Neural progenitor cell (in vitro differentiated cells): ENCODE measurements at regions not wholly inside any gene's neighbourhood (a gene's known extent, or its start where the extent isn't known, plus 50 kb on each side); places are given as distances from the start of the nearest gene placed in this dataset.

Source experiments
- DNase-seq: peaks from one replicate; pipeline ENCODE4 v3.0.0-alpha.2; 2016; ENCODE audit warnings: low spot score
- H2AFZ ChIP-seq: fragments of 200-600 bp; sonication (generic); replicated peaks from 2 replicates; pipeline ENCODE4 v1.6.1; 2016; ENCODE audit warnings: antibody characterized with exemption
- H3F3A ChIP-seq: fragments of 200-600 bp; sonication (generic); 2 replicates; pipeline ENCODE4 v1.6.1; 2016; ENCODE audit warnings: antibody characterized with exemption, low read depth
- H3K27ac ChIP-seq: fragments of 200-600 bp; sonication (generic); 2 replicates; pipeline ENCODE4 v1.5.1; 2016; ENCODE audit warnings: mild to moderate bottlenecking
- H3K27me3 ChIP-seq: fragments of 200-600 bp; sonication (generic); 2 replicates; pipeline ENCODE4 v1.6.1; 2016; ENCODE audit warnings: mild to moderate bottlenecking, moderate library complexity
- H3K36me3 ChIP-seq: fragments of 200-600 bp; sonication (generic); 2 replicates; pipeline ENCODE4 v1.5.1; 2016
- H3K4me1 ChIP-seq: fragments of 200-600 bp; sonication (generic); 2 replicates; pipeline ENCODE4 v1.6.1; 2016; ENCODE audit warnings: mixed run types
- H3K4me2 ChIP-seq: fragments of 200-600 bp; sonication (generic); 2 replicates; pipeline ENCODE4 v1.6.1; 2016
- H3K4me3 ChIP-seq: fragments of 200-600 bp; sonication (generic); 2 replicates; pipeline ENCODE4 v1.5.1; 2016
- H3K79me2 ChIP-seq: fragments of 200-600 bp; sonication (generic); 2 replicates; pipeline ENCODE4 v1.6.1; 2016; ENCODE audit warnings: low read depth
- H3K9ac ChIP-seq: fragments of 200-600 bp; sonication (generic); 2 replicates; pipeline ENCODE4 v1.6.1; 2016
- H3K9me3 ChIP-seq: fragments of 200-600 bp; sonication (generic); 2 replicates; pipeline ENCODE4 v1.5.1; 2016; ENCODE audit warnings: low read depth
- H4K20me1 ChIP-seq: fragments of 200-600 bp; sonication (generic); 2 replicates; pipeline ENCODE4 v1.6.1; 2016; ENCODE audit warnings: low read depth
- H3K27ac Mint-ChIP-seq: 3 replicates; pipeline ENCODE4 v1.8.0; 2021; ENCODE audit warnings: mixed read lengths
- H3K27me3 Mint-ChIP-seq: 2 replicates; pipeline ENCODE4 v1.8.0; 2022; ENCODE audit warnings: low read depth, mild to moderate bottlenecking, inconsistent platforms, moderate library complexity, mixed read lengths; ENCODE audit not compliant: insufficient read depth
- H3K36me3 Mint-ChIP-seq: 3 replicates; pipeline ENCODE4 v1.8.0; 2021; ENCODE audit warnings: mixed read lengths
- H3K4me1 Mint-ChIP-seq: 3 replicates; pipeline ENCODE4 v1.8.0; 2021; ENCODE audit warnings: mixed read lengths
- H3K4me3 Mint-ChIP-seq: 3 replicates; pipeline ENCODE4 v1.8.0; 2021; ENCODE audit warnings: mild to moderate bottlenecking, moderate library complexity, mixed read lengths
- H3K9me3 Mint-ChIP-seq: 3 replicates; pipeline ENCODE4 v1.8.0; 2020; ENCODE audit warnings: mixed read lengths
- CTCF ChIP-seq: fragments of 200-600 bp; sonication (generic); IDR thresholded peaks from 2 replicates; pipeline ENCODE4 v1.5.1; 2017; ENCODE audit warnings: antibody characterized with exemption, mild to moderate bottlenecking
- EZH2 ChIP-seq: fragments of 200-600 bp; sonication (generic); IDR thresholded peaks from 2 replicates; pipeline ENCODE4 v1.6.1; 2017; ENCODE audit warnings: antibody characterized with exemption, mild to moderate bottlenecking, moderate library complexity
- EZH2phosphoT487 ChIP-seq: fragments of 200-600 bp; sonication (generic); IDR thresholded peaks from 2 replicates; pipeline ENCODE4 v1.6.1; 2017; ENCODE audit warnings: antibody characterized with exemption

- no peak overlapping the region for H2AFZ ChIP-seq
- H3K4me1 ChIP-seq, result no peaks in the 10 kb centered on the region
- Mint-ChIP-seq H3K27ac (no peak overlapping the region), H3K4me1 (peaks cover 5% of the 10 kb centered on the region), H3K4me3 (no peak overlapping the region), H3K9me3 (no peaks in the 10 kb centered on the region), H3K36me3 (no peaks in the 10 kb centered on the region), H3K27me3 (no peaks in the 10 kb centered on the region)
- no peaks in the 10 kb centered on the region for H3K9me3 ChIP-seq
- no peaks in the 10 kb centered on the region for H3K79me2 ChIP-seq
- no peaks in the 10 kb centered on the region for H3K36me3 ChIP-seq
- H3K9ac ChIP-seq, result no peak overlapping the region
- no peak overlapping the region for H3K27ac ChIP-seq
- no peak for DNase-seq
- no peak overlapping the region for H3K4me2 ChIP-seq
- no peaks in the 10 kb centered on the region for H3K27me3 ChIP-seq
- no peak for TF ChIP-seq EZH2
- TF ChIP-seq EZH2phosphoT487, result no peak
- TF ChIP-seq CTCF, result no peak
- no peaks in the 10 kb centered on the region for H3F3A ChIP-seq
- no peaks in the 10 kb centered on the region for H4K20me1 ChIP-seq
- no peak overlapping the region for H3K4me3 ChIP-seq
These were observed 143.7 kb downstream of the WSCD1 start for GRCh38 chr17:6213859-6214258.

DNA sequence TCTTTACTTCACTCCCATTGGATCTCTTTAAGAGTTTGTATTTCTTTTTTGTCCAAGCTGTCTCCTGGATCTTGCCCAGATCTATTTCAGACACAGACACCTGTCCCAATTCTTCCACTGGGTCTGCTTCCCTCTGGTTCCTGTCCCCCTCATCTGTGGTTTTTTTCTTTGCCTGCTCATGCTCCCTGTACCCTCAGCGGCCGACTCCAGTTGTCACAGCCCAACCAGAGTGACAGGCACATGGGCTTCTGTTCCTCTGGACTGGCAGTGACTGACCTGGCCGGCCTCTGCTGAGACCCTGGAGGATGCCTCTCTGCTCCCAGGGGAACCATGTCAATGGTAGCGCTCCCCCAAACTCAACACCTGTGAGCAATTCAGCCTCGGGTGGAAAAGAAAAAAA is 142.6 kb downstream of the WSCD1 start:
- Histone ChIP-seq H3K4me1 (no peaks in the 10 kb centered on the region), H3K9ac (no peak overlapping the region), H3K27me3 (no peaks in the 10 kb centered on the region), H3K9me3 (no peaks in the 10 kb centered on the region), H3K79me2 (no peaks in the 10 kb centered on the region), H4K20me1 (no peaks in the 10 kb centered on the region), H2AFZ (no peak overlapping the region), H3K4me2 (no peak overlapping the region), H3K36me3 (no peaks in the 10 kb centered on the region), H3K27ac (no peak overlapping the region), H3K4me3 (no peak overlapping the region), H3F3A (no peaks in the 10 kb centered on the region)
- Mint-ChIP-seq H3K27ac (no peak overlapping the region), H3K4me1 (peaks cover under 1% of the 10 kb centered on the region), H3K36me3 (no peaks in the 10 kb centered on the region), H3K27me3 (no peaks in the 10 kb centered on the region), H3K9me3 (no peaks in the 10 kb centered on the region), H3K4me3 (no peak overlapping the region)
- TF ChIP-seq EZH2, result no peak
- no peak for DNase-seq

GRCh38 chr17:6209829-6210228 is 139.7 kb downstream of the WSCD1 start:
- no peaks in the 10 kb centered on the region for H3K36me3 Mint-ChIP-seq
- Histone ChIP-seq H3K27me3 (no peaks in the 10 kb centered on the region), H3K79me2 (no peaks in the 10 kb centered on the region), H3F3A (peaks cover 7% of the 10 kb centered on the region), H3K4me3 (no peak overlapping the region), H3K36me3 (no peaks in the 10 kb centered on the region), H3K4me1 (peaks cover 8% of the 10 kb centered on the region), H3K4me2 (no peak overlapping the region), H3K9ac (no peak overlapping the region), H3K27ac (no peak overlapping the region), H3K9me3 (no peaks in the 10 kb centered on the region), H2AFZ (no peak overlapping the region), H4K20me1 (no peaks in the 10 kb centered on the region)
- no peak overlapping the region for H3K4me3 Mint-ChIP-seq
- DNase-seq, result no peak
- peak overlapping the region; percentile 73 for H3K27ac Mint-ChIP-seq
- H3K4me1 Mint-ChIP-seq, result peaks cover 13% of the 10 kb centered on the region
- no peak for TF ChIP-seq EZH2
- no peak for TF ChIP-seq CTCF
- no peak for TF ChIP-seq EZH2phosphoT487
- peaks cover 1% of the 10 kb centered on the region for H3K9me3 Mint-ChIP-seq
- H3K27me3 Mint-ChIP-seq, result no peaks in the 10 kb centered on the region

DNA sequence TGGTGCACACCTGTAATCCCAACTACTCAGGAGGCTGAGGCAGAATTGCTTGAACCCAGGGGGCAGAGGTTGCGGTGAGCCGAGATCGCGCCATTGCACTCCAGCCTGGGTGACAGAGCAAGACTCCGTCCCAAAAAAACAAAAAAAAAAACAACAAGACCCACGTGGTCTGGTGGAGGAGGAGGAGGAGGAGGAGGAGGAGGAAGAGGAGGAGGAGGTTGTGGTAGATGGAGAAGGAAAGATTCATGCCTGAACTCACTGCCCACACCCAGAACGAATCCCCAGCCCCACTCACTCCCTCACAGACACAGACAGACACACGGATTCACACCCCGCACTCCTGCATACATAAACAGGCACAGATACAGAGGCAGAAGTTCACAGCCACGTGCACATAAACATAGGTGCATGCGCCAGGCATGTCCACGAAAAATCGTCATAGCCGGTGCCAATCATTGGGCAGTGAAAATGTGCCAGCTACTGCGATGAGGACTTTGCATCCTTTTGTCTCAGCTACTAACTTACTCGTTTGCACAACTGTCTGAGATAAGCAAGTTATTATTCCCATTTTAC is 138.5 kb downstream of the WSCD1 start:
- peaks cover 7% of the 10 kb centered on the region for H3F3A ChIP-seq
- H3K4me2 ChIP-seq, result no peak overlapping the region
- no peaks in the 10 kb centered on the region for H3K27me3 ChIP-seq
- H3K36me3 Mint-ChIP-seq, result no peaks in the 10 kb centered on the region
- no peak overlapping the region for H3K9ac ChIP-seq
- DNase-seq, result no peak
- no peak overlapping the region for H2AFZ ChIP-seq
- no peaks in the 10 kb centered on the region for H3K79me2 ChIP-seq
- peaks cover 1% of the 10 kb centered on the region for H3K9me3 Mint-ChIP-seq
- peak overlapping the region; percentile 15 for H3K27ac Mint-ChIP-seq
- peaks cover 17% of the 10 kb centered on the region for H3K4me1 Mint-ChIP-seq
- H3K36me3 ChIP-seq, result no peaks in the 10 kb centered on the region
- TF ChIP-seq EZH2 (no peak), CTCF (no peak), EZH2phosphoT487 (no peak)
- no peak overlapping the region for H3K27ac ChIP-seq
- no peaks in the 10 kb centered on the region for H4K20me1 ChIP-seq
- H3K4me1 ChIP-seq, result peaks cover 11% of the 10 kb centered on the region
- H3K9me3 ChIP-seq, result no peaks in the 10 kb centered on the region
- no peak overlapping the region for H3K4me3 Mint-ChIP-seq
- H3K27me3 Mint-ChIP-seq, result no peaks in the 10 kb centered on the region
- no peak overlapping the region for H3K4me3 ChIP-seq
